GM12878 (cell line): ENCODE measurements at regions not wholly inside any gene's neighbourhood (a gene's known extent, or its start where the extent isn't known, plus 50 kb on each side); places are given as distances from the start of the nearest gene placed in this dataset.

Source experiments
- ATAC-seq: fragments of 200-7000 bp; cut with Tn5 transposase; 3 replicates; pipeline ENCODE4 v1.9.1; 2020; ENCODE audit warnings: mild to moderate bottlenecking, moderate library complexity
- BruUV-seq: library from RNA; stranded (reverse); fragments of 400-500 nt; replicated peaks from 2 replicates; lab custom pipeline; 2021; lab: Mats Ljungman, UMichigan
- CTCF ChIA-PET: fragments of 300-600 bp; sonication (Branson Sonifier 250); formaldehyde crosslinking; extraction: SDS; loops from one replicate; lab custom pipeline; 2021; ENCODE audit warnings: inconsistent platforms; lab: Yijun Ruan, JAX
- POLR2A ChIA-PET: fragments of 350-600 bp; formaldehyde crosslinking; extraction: SDS; loops from one replicate; lab custom pipeline; 2021; ENCODE audit warnings: inconsistent platforms; lab: Charles Lee
- RAD21 ChIA-PET: fragments of 300-600 bp; sonication (Branson Sonifier 250); formaldehyde crosslinking; loops from one replicate; lab custom pipeline; 2023; ENCODE audit warnings: antibody characterized with exemption; ENCODE audit not compliant: unreplicated experiment; lab: Charles Lee
- SMC1A ChIA-PET: fragments of 300-600 bp; sonication (Branson Sonifier 250); formaldehyde crosslinking; loops from one replicate; lab custom pipeline; 2023; ENCODE audit not compliant: unreplicated experiment, uncharacterized antibody; lab: Charles Lee
- DNase-seq: peaks from one replicate; pipeline ENCODE4 v3.0.0-alpha.2; 2011; ENCODE audit warnings: low read depth, low spot score
- FAIRE-seq: peaks from 3 replicates; lab custom pipeline; 2011; peaks lifted over from hg19 to GRCh38; lab: Jason Lieb, UNC
- H2AFZ ChIP-seq: 2 replicates; pipeline ENCODE4 v1.6.0; 2011; ENCODE audit warnings: low read depth, low read length, control low read depth; ENCODE audit not compliant: control insufficient read depth
- H3K27ac ChIP-seq: 2 replicates; pipeline ENCODE4 v1.5.1; 2011; ENCODE audit warnings: control low read depth; ENCODE audit not compliant: control insufficient read depth, insufficient read depth
- H3K27me3 ChIP-seq, 2 experiments: replicated peaks in 1 of 2; 2 replicates each; pipeline versions ENCODE4 v1.6.0 to v1.6.1; 2011; ENCODE audit warnings: low read length in 1 of 2; ENCODE audit not compliant: control insufficient read depth in 2 of 2, insufficient read depth in 2 of 2
- H3K36me3 ChIP-seq, 2 experiments: 2 replicates each; pipeline ENCODE4 v1.5.1; 2011; ENCODE audit warnings: low read length in 1 of 2; ENCODE audit not compliant: control insufficient read depth in 2 of 2, insufficient read depth in 2 of 2
- H3K4me1 ChIP-seq: 2 replicates; pipeline ENCODE4 v1.6.1; 2011; ENCODE audit warnings: mild to moderate bottlenecking, low read length, moderate library complexity, mixed read lengths; ENCODE audit not compliant: control insufficient read depth, insufficient read depth
- H3K4me2 ChIP-seq: 2 replicates; pipeline ENCODE4 v1.6.0; 2011; ENCODE audit warnings: control low read depth; ENCODE audit not compliant: control insufficient read depth, insufficient read depth
- H3K4me3 ChIP-seq: fragments of 200-600 bp; sonication (generic); 2 replicates; pipeline ENCODE4 v1.5.1; 2016
- H3K79me2 ChIP-seq: 2 replicates; pipeline ENCODE4 v1.6.0; 2011; ENCODE audit warnings: low read length; ENCODE audit not compliant: control insufficient read depth, insufficient read depth
- H3K9ac ChIP-seq: 2 replicates; pipeline ENCODE4 v1.8.0; 2011; ENCODE audit warnings: low read length, control low read depth, mixed read lengths; ENCODE audit not compliant: control insufficient read depth, insufficient read depth
- H3K9me3 ChIP-seq: replicated peaks from 3 replicates; pipeline ENCODE4 v1.5.1; 2011; ENCODE audit warnings: mild to moderate bottlenecking, low read length; ENCODE audit not compliant: control insufficient read depth, insufficient read depth
- H4K20me1 ChIP-seq: 2 replicates; pipeline ENCODE4 v1.6.0; 2011; ENCODE audit not compliant: control insufficient read depth, insufficient read depth
- CHD4 ChIP-seq: fragments of 200-600 bp; sonication (generic); IDR thresholded peaks from 2 replicates; pipeline ENCODE4 v1.6.1; 2016; ENCODE audit warnings: mild to moderate bottlenecking
- HDAC2 ChIP-seq: fragments of 200-600 bp; sonication (generic); IDR thresholded peaks from 2 replicates; pipeline ENCODE4 v1.6.1; 2017
- JUND ChIP-seq: IDR thresholded peaks from 2 replicates; pipeline ENCODE4 v1.6.1; 2012; ENCODE audit warnings: low read depth, mild to moderate bottlenecking, low read length, improper control_type of control experiment, moderate library complexity
- NFYB ChIP-seq: IDR thresholded peaks from 2 replicates; pipeline ENCODE4 v1.6.1; 2011; ENCODE audit warnings: low read depth, mild to moderate bottlenecking, low read length, improper control_type of control experiment, moderate library complexity; ENCODE audit not compliant: insufficient read depth
- NR2C2 ChIP-seq: IDR thresholded peaks from 2 replicates; pipeline ENCODE4 v1.6.1; 2011; ENCODE audit warnings: borderline replicate concordance, low read depth; ENCODE audit not compliant: control insufficient read depth, insufficient read length
- RAD21 ChIP-seq: IDR thresholded peaks from 2 replicates; pipeline ENCODE4 v1.6.1; 2011; ENCODE audit warnings: mild to moderate bottlenecking, low read depth, low read length, moderate library complexity; ENCODE audit not compliant: insufficient read depth
- RUNX3 ChIP-seq: IDR thresholded peaks from 2 replicates; pipeline ENCODE4 v1.6.1; 2012; ENCODE audit warnings: low read length, inconsistent platforms
- SIX5 ChIP-seq: IDR thresholded peaks from 2 replicates; pipeline ENCODE4 v1.6.1; 2011; ENCODE audit warnings: mild to moderate bottlenecking, low read depth, low read length, moderate library complexity; ENCODE audit not compliant: severe bottlenecking
- SREBF2 ChIP-seq: IDR thresholded peaks from 2 replicates; pipeline ENCODE4 v1.6.1; 2012; ENCODE audit warnings: mild to moderate bottlenecking, low read length
- TCF12 ChIP-seq: IDR thresholded peaks from 2 replicates; pipeline ENCODE4 v1.6.1; 2011; ENCODE audit warnings: low read depth, mild to moderate bottlenecking, low read length
- TCF7 ChIP-seq: IDR thresholded peaks from 2 replicates; pipeline ENCODE4 v1.6.1; 2014; ENCODE audit warnings: antibody characterized with exemption, borderline replicate concordance
- ZNF274 ChIP-seq: IDR thresholded peaks from one replicate; pipeline ENCODE4 v1.8.0; 2011; ENCODE audit not compliant: insufficient read length, insufficient read depth
- ZNF622 ChIP-seq: fragments of 450-650 bp; IDR thresholded peaks from 2 replicates; pipeline ENCODE4 v1.6.1; 2017; ENCODE audit warnings: mild to moderate bottlenecking, inconsistent platforms
- WGBS: methylation state at CpG from one replicate; pipeline ENCODE4 v1.1.6; 2016; ENCODE audit warnings: low lambda C conversion rate; ENCODE audit not compliant: insufficient replicate concordance, insufficient coverage; ENCODE audit errors: missing lambda C conversion rate; 5-methylcytosine and 5-hydroxymethylcytosine counted together
- in situ Hi-C: fragments of 300-500 bp; cut with MboI; formaldehyde crosslinking; loops from 9 replicates; pipeline ENCODE4 v1.14.3; 2018; ENCODE audit warnings: mixed read lengths
- intact Hi-C: fragments of 100-400 bp; cut with micrococcal nuclease; formaldehyde crosslinking; loops from one replicate; pipeline ENCODE4 v1.14.2; 2022; ENCODE audit not compliant: unreplicated experiment

DNA sequence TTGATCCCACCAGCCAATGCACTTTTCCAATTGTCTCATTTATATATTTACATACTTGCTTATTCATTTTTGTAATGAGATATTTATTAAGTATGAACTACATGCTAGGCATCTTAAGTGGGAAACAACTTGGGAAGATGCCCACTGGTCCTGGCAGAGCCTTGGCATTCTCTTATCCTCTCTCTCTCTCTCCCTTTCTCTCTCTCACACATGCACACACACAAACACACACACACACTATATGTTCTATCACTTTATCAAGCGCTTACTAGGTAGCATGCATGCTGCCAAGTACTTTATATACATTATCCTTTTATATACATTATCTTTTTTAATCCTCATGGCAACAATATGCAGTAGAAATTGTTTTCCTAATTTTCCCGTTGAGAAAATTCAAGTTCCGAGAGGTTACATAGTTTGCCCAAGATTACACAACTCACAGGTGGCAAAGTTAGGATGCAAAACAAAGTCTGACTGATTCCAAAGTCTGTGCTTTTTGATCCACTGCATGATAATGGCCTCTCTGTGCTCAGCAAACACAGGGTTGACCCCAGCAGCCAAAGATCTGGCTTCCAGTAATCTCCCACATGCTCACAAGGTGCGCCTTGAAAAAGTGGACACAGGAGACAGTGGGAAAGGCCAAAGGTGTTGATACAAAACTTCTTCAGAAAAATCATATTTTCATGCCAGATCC lies 173.1 kb upstream of the KLF3 start:
- H3K27me3 ChIP-seq: no peaks in the 10 kb centered on the region
- ChIA-PET POLR2A (no interaction called here), CTCF (interaction anchor here (0.8 kb wide), 1 partner anchor 311 kb away, joined by 3 read pairs; no protein-coding TSS in a partner anchor), SMC1A (interaction anchor here (2.8 kb wide), 1 partner anchor 8 kb away, joined by 11 read pairs; no protein-coding TSS in a partner anchor), RAD21 (no interaction called here)
- no peak overlapping the region for H2AFZ ChIP-seq
- H3K79me2 ChIP-seq: no peaks in the 10 kb centered on the region
- H3K4me2 ChIP-seq: no peak overlapping the region
- H3K9me3 ChIP-seq: no peaks in the 10 kb centered on the region
- no peaks in the 10 kb centered on the region for H3K4me1 ChIP-seq
- TF ChIP-seq SIX5 (no peak), TCF7 (no peak), ZNF274 (no peak), HDAC2 (no peak), CHD4 (no peak), RAD21 (no peak), SREBF2 (no peak), ZNF622 (no peak), NFYB (no peak), NR2C2 (no peak), JUND (no peak), RUNX3 (no peak), TCF12 (no peak)
- DNase-seq (no peak), FAIRE-seq (no peak), ATAC-seq (no peak)
- no peak overlapping the region for H3K27ac ChIP-seq
- no peak overlapping the region for H3K4me3 ChIP-seq
- intact Hi-C loops: no loop called here
- H4K20me1 ChIP-seq: no peaks in the 10 kb centered on the region
- no peaks in the 10 kb centered on the region for H3K36me3 ChIP-seq
- in situ Hi-C loops: no loop called here
- H3K9ac ChIP-seq: no peak overlapping the region
- WGBS: 98% methylated on average over 4 of the region's 4 CpGs
- no TSS peak for BruUV-seq
